GM12878 (cell line): ENCODE measurements at regions not wholly inside any gene's neighbourhood (a gene's known extent, or its start where the extent isn't known, plus 50 kb on each side); places are given as distances from the start of the nearest gene placed in this dataset.

Source experiments
- ATAC-seq: fragments of 200-7000 bp; cut with Tn5 transposase; 3 replicates; pipeline ENCODE4 v1.9.1; 2020; ENCODE audit warnings: mild to moderate bottlenecking, moderate library complexity
- BruUV-seq: library from RNA; stranded (reverse); fragments of 400-500 nt; replicated peaks from 2 replicates; lab custom pipeline; 2021; lab: Mats Ljungman, UMichigan
- CTCF ChIA-PET: fragments of 300-600 bp; sonication (Branson Sonifier 250); formaldehyde crosslinking; extraction: SDS; loops from one replicate; lab custom pipeline; 2021; ENCODE audit warnings: inconsistent platforms; lab: Yijun Ruan, JAX
- POLR2A ChIA-PET: fragments of 350-600 bp; formaldehyde crosslinking; extraction: SDS; loops from one replicate; lab custom pipeline; 2021; ENCODE audit warnings: inconsistent platforms; lab: Charles Lee
- RAD21 ChIA-PET: fragments of 300-600 bp; sonication (Branson Sonifier 250); formaldehyde crosslinking; loops from one replicate; lab custom pipeline; 2023; ENCODE audit warnings: antibody characterized with exemption; ENCODE audit not compliant: unreplicated experiment; lab: Charles Lee
- SMC1A ChIA-PET: fragments of 300-600 bp; sonication (Branson Sonifier 250); formaldehyde crosslinking; loops from one replicate; lab custom pipeline; 2023; ENCODE audit not compliant: unreplicated experiment, uncharacterized antibody; lab: Charles Lee
- DNase-seq: peaks from one replicate; pipeline ENCODE4 v3.0.0-alpha.2; 2011; ENCODE audit warnings: low read depth, low spot score
- FAIRE-seq: peaks from 3 replicates; lab custom pipeline; 2011; peaks lifted over from hg19 to GRCh38; lab: Jason Lieb, UNC
- H2AFZ ChIP-seq: 2 replicates; pipeline ENCODE4 v1.6.0; 2011; ENCODE audit warnings: low read depth, low read length, control low read depth; ENCODE audit not compliant: control insufficient read depth
- H3K27ac ChIP-seq: 2 replicates; pipeline ENCODE4 v1.5.1; 2011; ENCODE audit warnings: control low read depth; ENCODE audit not compliant: control insufficient read depth, insufficient read depth
- H3K27me3 ChIP-seq, 2 experiments: replicated peaks in 1 of 2; 2 replicates each; pipeline versions ENCODE4 v1.6.0 to v1.6.1; 2011; ENCODE audit warnings: low read length in 1 of 2; ENCODE audit not compliant: control insufficient read depth in 2 of 2, insufficient read depth in 2 of 2
- H3K36me3 ChIP-seq, 2 experiments: 2 replicates each; pipeline ENCODE4 v1.5.1; 2011; ENCODE audit warnings: low read length in 1 of 2; ENCODE audit not compliant: control insufficient read depth in 2 of 2, insufficient read depth in 2 of 2
- H3K4me1 ChIP-seq: 2 replicates; pipeline ENCODE4 v1.6.1; 2011; ENCODE audit warnings: mild to moderate bottlenecking, low read length, moderate library complexity, mixed read lengths; ENCODE audit not compliant: control insufficient read depth, insufficient read depth
- H3K4me2 ChIP-seq: 2 replicates; pipeline ENCODE4 v1.6.0; 2011; ENCODE audit warnings: control low read depth; ENCODE audit not compliant: control insufficient read depth, insufficient read depth
- H3K4me3 ChIP-seq: fragments of 200-600 bp; sonication (generic); 2 replicates; pipeline ENCODE4 v1.5.1; 2016
- H3K79me2 ChIP-seq: 2 replicates; pipeline ENCODE4 v1.6.0; 2011; ENCODE audit warnings: low read length; ENCODE audit not compliant: control insufficient read depth, insufficient read depth
- H3K9ac ChIP-seq: 2 replicates; pipeline ENCODE4 v1.8.0; 2011; ENCODE audit warnings: low read length, control low read depth, mixed read lengths; ENCODE audit not compliant: control insufficient read depth, insufficient read depth
- H3K9me3 ChIP-seq: replicated peaks from 3 replicates; pipeline ENCODE4 v1.5.1; 2011; ENCODE audit warnings: mild to moderate bottlenecking, low read length; ENCODE audit not compliant: control insufficient read depth, insufficient read depth
- H4K20me1 ChIP-seq: 2 replicates; pipeline ENCODE4 v1.6.0; 2011; ENCODE audit not compliant: control insufficient read depth, insufficient read depth
- ZSCAN29 ChIP-seq: fragments of 450-650 bp; IDR thresholded peaks from 2 replicates; pipeline ENCODE4 v1.6.1; 2017; ENCODE audit warnings: mild to moderate bottlenecking, moderate library complexity
- WGBS: methylation state at CpG from one replicate; pipeline ENCODE4 v1.1.6; 2016; ENCODE audit warnings: low lambda C conversion rate; ENCODE audit not compliant: insufficient replicate concordance, insufficient coverage; ENCODE audit errors: missing lambda C conversion rate; 5-methylcytosine and 5-hydroxymethylcytosine counted together
- in situ Hi-C: fragments of 300-500 bp; cut with MboI; formaldehyde crosslinking; loops from 9 replicates; pipeline ENCODE4 v1.14.3; 2018; ENCODE audit warnings: mixed read lengths
- intact Hi-C: fragments of 100-400 bp; cut with micrococcal nuclease; formaldehyde crosslinking; loops from one replicate; pipeline ENCODE4 v1.14.2; 2022; ENCODE audit not compliant: unreplicated experiment
- TF ChIP-seq, protein P1 (sequence below): IDR thresholded peaks from 2 replicates; pipeline ENCODE4 v1.6.1; 2012; ENCODE audit warnings: improper control_type of control experiment, low read depth, low read length; ENCODE audit not compliant: insufficient replicate concordance
- TF ChIP-seq, protein P2 (sequence below): IDR thresholded peaks from 2 replicates; pipeline ENCODE4 v1.6.1; 2011; ENCODE audit warnings: borderline replicate concordance, low read depth, mild to moderate bottlenecking, moderate library complexity, low read length; ENCODE audit not compliant: insufficient read depth, poor library complexity, severe bottlenecking

DNA sequence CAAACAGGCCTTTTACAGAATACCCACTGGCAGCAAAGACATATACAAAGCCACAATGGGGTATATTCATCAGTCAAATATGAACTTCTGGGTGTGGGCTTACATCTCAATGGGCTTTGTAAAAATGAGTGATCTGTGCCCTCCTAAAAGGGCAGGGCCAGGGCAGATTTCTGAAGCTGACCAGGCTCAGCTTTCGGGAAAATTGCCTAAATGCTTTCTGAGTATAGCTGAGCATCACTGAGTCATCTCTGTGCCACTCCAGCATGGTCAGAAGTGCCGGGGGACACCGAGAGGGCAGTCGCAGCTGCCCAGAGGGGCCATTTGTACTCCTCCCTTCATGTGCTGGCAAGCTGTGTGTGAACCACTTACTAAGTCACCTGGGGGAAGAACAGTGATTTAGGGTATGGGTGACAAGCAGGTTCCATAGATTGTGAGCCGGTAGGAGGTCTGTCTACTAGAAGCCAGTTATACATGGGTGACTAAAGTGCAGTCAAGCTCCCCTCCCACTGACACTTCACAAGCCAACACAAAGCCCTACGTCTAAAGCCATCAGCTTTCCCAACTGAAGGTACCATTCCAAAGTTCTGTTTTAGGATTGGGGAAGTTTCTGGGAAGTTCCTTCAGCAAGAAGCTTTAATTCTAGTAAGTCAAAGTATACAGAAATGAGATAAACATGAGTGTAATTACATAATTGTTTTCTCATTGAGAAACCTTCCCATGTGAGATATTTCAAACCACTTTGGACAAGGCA, 147.6 kb upstream of the TAB2 start:
- DNase-seq (no peak), ATAC-seq (peak; percentile 41), FAIRE-seq (no peak)
- no TSS peak for BruUV-seq
- 2% methylated on average over 6 of the region's 6 CpGs for WGBS
- H2AFZ ChIP-seq: no peak overlapping the region
- ChIA-PET CTCF (interaction anchor here (1.0 to 1.6 kb wide), 4 partner anchors 11 to 262 kb away, joined by 3 to 4 read pairs (median 4); no protein-coding TSS in a partner anchor), RAD21 (interaction anchor here (0.9 to 1.9 kb wide), 2 partner anchors 88 to 334 kb away, joined by 3 to 6 read pairs; no protein-coding TSS in a partner anchor), POLR2A (no interaction called here), SMC1A (interaction anchor here (0.6 to 1.6 kb wide), 6 partner anchors 15 to 262 kb away, joined by 3 to 6 read pairs (median 3); no protein-coding TSS in a partner anchor)
- no peak overlapping the region for H3K9ac ChIP-seq
- H3K4me2 ChIP-seq: no peak overlapping the region
- H3K4me1 ChIP-seq: peaks cover 8% of the 10 kb centered on the region; the same call in 1 of the 2 replicates
- no peaks in the 10 kb centered on the region for H3K36me3 ChIP-seq
- TF ChIP-seq, protein P1, sequence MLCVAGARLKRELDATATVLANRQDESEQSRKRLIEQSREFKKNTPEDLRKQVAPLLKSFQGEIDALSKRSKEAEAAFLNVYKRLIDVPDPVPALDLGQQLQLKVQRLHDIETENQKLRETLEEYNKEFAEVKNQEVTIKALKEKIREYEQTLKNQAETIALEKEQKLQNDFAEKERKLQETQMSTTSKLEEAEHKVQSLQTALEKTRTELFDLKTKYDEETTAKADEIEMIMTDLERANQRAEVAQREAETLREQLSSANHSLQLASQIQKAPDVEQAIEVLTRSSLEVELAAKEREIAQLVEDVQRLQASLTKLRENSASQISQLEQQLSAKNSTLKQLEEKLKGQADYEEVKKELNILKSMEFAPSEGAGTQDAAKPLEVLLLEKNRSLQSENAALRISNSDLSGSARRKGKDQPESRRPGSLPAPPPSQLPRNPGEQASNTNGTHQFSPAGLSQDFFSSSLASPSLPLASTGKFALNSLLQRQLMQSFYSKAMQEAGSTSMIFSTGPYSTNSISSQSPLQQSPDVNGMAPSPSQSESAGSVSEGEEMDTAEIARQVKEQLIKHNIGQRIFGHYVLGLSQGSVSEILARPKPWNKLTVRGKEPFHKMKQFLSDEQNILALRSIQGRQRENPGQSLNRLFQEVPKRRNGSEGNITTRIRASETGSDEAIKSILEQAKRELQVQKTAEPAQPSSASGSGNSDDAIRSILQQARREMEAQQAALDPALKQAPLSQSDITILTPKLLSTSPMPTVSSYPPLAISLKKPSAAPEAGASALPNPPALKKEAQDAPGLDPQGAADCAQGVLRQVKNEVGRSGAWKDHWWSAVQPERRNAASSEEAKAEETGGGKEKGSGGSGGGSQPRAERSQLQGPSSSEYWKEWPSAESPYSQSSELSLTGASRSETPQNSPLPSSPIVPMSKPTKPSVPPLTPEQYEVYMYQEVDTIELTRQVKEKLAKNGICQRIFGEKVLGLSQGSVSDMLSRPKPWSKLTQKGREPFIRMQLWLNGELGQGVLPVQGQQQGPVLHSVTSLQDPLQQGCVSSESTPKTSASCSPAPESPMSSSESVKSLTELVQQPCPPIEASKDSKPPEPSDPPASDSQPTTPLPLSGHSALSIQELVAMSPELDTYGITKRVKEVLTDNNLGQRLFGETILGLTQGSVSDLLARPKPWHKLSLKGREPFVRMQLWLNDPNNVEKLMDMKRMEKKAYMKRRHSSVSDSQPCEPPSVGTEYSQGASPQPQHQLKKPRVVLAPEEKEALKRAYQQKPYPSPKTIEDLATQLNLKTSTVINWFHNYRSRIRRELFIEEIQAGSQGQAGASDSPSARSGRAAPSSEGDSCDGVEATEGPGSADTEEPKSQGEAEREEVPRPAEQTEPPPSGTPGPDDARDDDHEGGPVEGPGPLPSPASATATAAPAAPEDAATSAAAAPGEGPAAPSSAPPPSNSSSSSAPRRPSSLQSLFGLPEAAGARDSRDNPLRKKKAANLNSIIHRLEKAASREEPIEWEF: no peak
- TF ChIP-seq, protein P2, sequence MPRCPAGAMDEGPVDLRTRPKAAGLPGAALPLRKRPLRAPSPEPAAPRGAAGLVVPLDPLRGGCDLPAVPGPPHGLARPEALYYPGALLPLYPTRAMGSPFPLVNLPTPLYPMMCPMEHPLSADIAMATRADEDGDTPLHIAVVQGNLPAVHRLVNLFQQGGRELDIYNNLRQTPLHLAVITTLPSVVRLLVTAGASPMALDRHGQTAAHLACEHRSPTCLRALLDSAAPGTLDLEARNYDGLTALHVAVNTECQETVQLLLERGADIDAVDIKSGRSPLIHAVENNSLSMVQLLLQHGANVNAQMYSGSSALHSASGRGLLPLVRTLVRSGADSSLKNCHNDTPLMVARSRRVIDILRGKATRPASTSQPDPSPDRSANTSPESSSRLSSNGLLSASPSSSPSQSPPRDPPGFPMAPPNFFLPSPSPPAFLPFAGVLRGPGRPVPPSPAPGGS: peak; percentile 15
- TF ChIP-seq ZSCAN29: no peak
- intact Hi-C loops: no loop called here
- in situ Hi-C loops: no loop called here
- no peaks in the 10 kb centered on the region for H3K9me3 ChIP-seq
- H4K20me1 ChIP-seq: no peaks in the 10 kb centered on the region
- H3K4me3 ChIP-seq: no peak overlapping the region
- H3K27me3 ChIP-seq: no peaks in the 10 kb centered on the region
- no peaks in the 10 kb centered on the region for H3K79me2 ChIP-seq
- no peak overlapping the region for H3K27ac ChIP-seq
